Activated T-cell treated with anti-CD3 and anti-CD28 coated beads, Interleukin-2, amount 50 U/mL, for 72 hours (primary cell): ENCODE measurements at regions not wholly inside any gene's neighbourhood (a gene's known extent, or its start where the extent isn't known, plus 50 kb on each side); places are given as distances from the start of the nearest gene placed in this dataset.

Source experiments
- ATAC-seq, 2 donors: fragments of 150-1000 bp; cut with Tn5 transposase; replicated peaks in 1 of 2; 2 replicates each; pipeline ENCODE4 v1.10.0; 2021; ENCODE audit warnings: moderate library complexity in 2 of 2, mild to moderate bottlenecking in 1 of 2
- DNase-seq, 2 donors: peaks; one replicate each; pipeline ENCODE4 v3.0.0; 2021 to 2022; ENCODE audit warnings: mixed read lengths in 1 of 2
- H3K27ac Mint-ChIP-seq: one replicate; pipeline ENCODE4 v1.8.0; 2022; ENCODE audit warnings: mild to moderate bottlenecking, moderate library complexity, mixed read lengths
- H3K27me3 Mint-ChIP-seq: one replicate; pipeline ENCODE4 v1.8.0; 2022; ENCODE audit warnings: low read depth, mixed read lengths
- H3K36me3 Mint-ChIP-seq, 2 donors: one replicate each; pipeline ENCODE4 v1.8.0; 2022; ENCODE audit warnings: mixed read lengths in 2 of 2, mild to moderate bottlenecking in 1 of 2; ENCODE audit not compliant: insufficient read depth in 2 of 2
- H3K4me1 Mint-ChIP-seq: one replicate; pipeline ENCODE4 v1.8.0; 2022; ENCODE audit warnings: low read depth, mixed read lengths
- H3K4me3 Mint-ChIP-seq, 2 donors: one replicate each; pipeline ENCODE4 v1.8.0; 2022; ENCODE audit warnings: mild to moderate bottlenecking in 2 of 2, mixed read lengths in 2 of 2, moderate library complexity in 2 of 2
- H3K9me3 Mint-ChIP-seq, 2 donors: one replicate each; pipeline ENCODE4 v1.8.0; 2022; ENCODE audit warnings: mixed read lengths in 2 of 2

- DNase-seq (no peak), ATAC-seq (no peak)
- Mint-ChIP-seq H3K27me3 (no peaks in the 10 kb centered on the region), H3K9me3 (no peaks in the 10 kb centered on the region), H3K4me1 (no peaks in the 10 kb centered on the region), H3K36me3 (no peaks in the 10 kb centered on the region), H3K27ac (no peak overlapping the region), H3K4me3 (no peak overlapping the region)
Observed at GRCh38 chr2:57878171-57878865, 168.3 kb upstream of the VRK2 start.

GRCh38 chr2:57878866-57879210 is 167.8 kb upstream of the VRK2 start:
- Mint-ChIP-seq H3K36me3 (no peaks in the 10 kb centered on the region), H3K4me3 (no peak overlapping the region), H3K4me1 (no peaks in the 10 kb centered on the region), H3K27ac (no peak overlapping the region), H3K9me3 (no peaks in the 10 kb centered on the region), H3K27me3 (no peaks in the 10 kb centered on the region)
- DNase-seq = no peak
- no peak for ATAC-seq

GRCh38 chr2:57880446-57880845 is 166.2 kb upstream of the VRK2 start:
- Mint-ChIP-seq H3K9me3 (no peaks in the 10 kb centered on the region), H3K36me3 (no peaks in the 10 kb centered on the region), H3K4me3 (no peak overlapping the region), H3K4me1 (no peaks in the 10 kb centered on the region), H3K27ac (no peak overlapping the region), H3K27me3 (no peaks in the 10 kb centered on the region)
- DNase-seq (no peak), ATAC-seq (no peak)

GRCh38 chr2:57880967-57881366 is 165.6 kb upstream of the VRK2 start:
- ATAC-seq (no peak), DNase-seq (no peak)
- H3K9me3 Mint-ChIP-seq = no peaks in the 10 kb centered on the region
- H3K36me3 Mint-ChIP-seq = no peaks in the 10 kb centered on the region
- H3K4me1 Mint-ChIP-seq = no peaks in the 10 kb centered on the region
- H3K27ac Mint-ChIP-seq = no peak overlapping the region
- H3K4me3 Mint-ChIP-seq = no peak overlapping the region
- H3K27me3 Mint-ChIP-seq = no peaks in the 10 kb centered on the region

GRCh38 chr2:57881998-57882888 is 164.4 kb upstream of the VRK2 start:
- no peaks in the 10 kb centered on the region for H3K27me3 Mint-ChIP-seq
- H3K4me1 Mint-ChIP-seq = no peaks in the 10 kb centered on the region
- no peaks in the 10 kb centered on the region for H3K9me3 Mint-ChIP-seq
- ATAC-seq (no peak), DNase-seq (no peak)
- H3K36me3 Mint-ChIP-seq = no peaks in the 10 kb centered on the region
- H3K4me3 Mint-ChIP-seq = no peak overlapping the region
- H3K27ac Mint-ChIP-seq = no peak overlapping the region

- Mint-ChIP-seq H3K27ac (no peak overlapping the region), H3K4me3 (no peak overlapping the region), H3K36me3 (no peaks in the 10 kb centered on the region), H3K4me1 (no peaks in the 10 kb centered on the region), H3K9me3 (no peaks in the 10 kb centered on the region), H3K27me3 (peaks cover under 1% of the 10 kb centered on the region)
- ATAC-seq (no peak), DNase-seq (no peak)
Observed at GRCh38 chr2:57882895-57883515, 163.6 kb upstream of the VRK2 start.

GRCh38 chr2:57884281-57884680 is 162.3 kb upstream of the VRK2 start:
- no peak overlapping the region for H3K27ac Mint-ChIP-seq
- H3K9me3 Mint-ChIP-seq = no peaks in the 10 kb centered on the region
- no peaks in the 10 kb centered on the region for H3K4me1 Mint-ChIP-seq
- ATAC-seq (no peak), DNase-seq (no peak)
- no peak overlapping the region for H3K4me3 Mint-ChIP-seq
- H3K27me3 Mint-ChIP-seq = peaks cover 6% of the 10 kb centered on the region
- no peaks in the 10 kb centered on the region for H3K36me3 Mint-ChIP-seq

- no peak for ATAC-seq
- DNase-seq = no peak
- H3K27ac Mint-ChIP-seq = no peak overlapping the region
- no peaks in the 10 kb centered on the region for H3K4me1 Mint-ChIP-seq
- H3K36me3 Mint-ChIP-seq = no peaks in the 10 kb centered on the region
- H3K27me3 Mint-ChIP-seq = peaks cover 6% of the 10 kb centered on the region
- H3K4me3 Mint-ChIP-seq = no peak overlapping the region
- no peaks in the 10 kb centered on the region for H3K9me3 Mint-ChIP-seq
Observed at GRCh38 chr2:57885742-57886141, 160.9 kb upstream of the VRK2 start.

GRCh38 chr2:57886161-57886786 is 160.3 kb upstream of the VRK2 start:
- Mint-ChIP-seq H3K36me3 (no peaks in the 10 kb centered on the region), H3K27ac (no peak overlapping the region), H3K27me3 (peaks cover 6% of the 10 kb centered on the region), H3K4me1 (no peaks in the 10 kb centered on the region), H3K9me3 (no peaks in the 10 kb centered on the region), H3K4me3 (no peak overlapping the region)
- no peak for DNase-seq
- no peak for ATAC-seq

GRCh38 chr2:57888463-57888862 is 158.1 kb upstream of the VRK2 start:
- peaks cover 6% of the 10 kb centered on the region for H3K27me3 Mint-ChIP-seq
- peak overlapping the region; percentile 57 for H3K27ac Mint-ChIP-seq
- DNase-seq (no peak), ATAC-seq (no peak)
- H3K4me3 Mint-ChIP-seq = no peak overlapping the region
- H3K4me1 Mint-ChIP-seq = no peaks in the 10 kb centered on the region
- H3K9me3 Mint-ChIP-seq = no peaks in the 10 kb centered on the region
- no peaks in the 10 kb centered on the region for H3K36me3 Mint-ChIP-seq

GRCh38 chr2:57890464-57890863 is 156.1 kb upstream of the VRK2 start:
- no peak for ATAC-seq
- Mint-ChIP-seq H3K27ac (no peak overlapping the region), H3K4me1 (no peaks in the 10 kb centered on the region), H3K27me3 (peaks cover 6% of the 10 kb centered on the region), H3K4me3 (no peak overlapping the region), H3K9me3 (no peaks in the 10 kb centered on the region), H3K36me3 (no peaks in the 10 kb centered on the region)
- no peak for DNase-seq

- Mint-ChIP-seq H3K4me1 (no peaks in the 10 kb centered on the region), H3K27me3 (peaks cover 6% of the 10 kb centered on the region), H3K9me3 (no peaks in the 10 kb centered on the region), H3K36me3 (no peaks in the 10 kb centered on the region), H3K4me3 (no peak overlapping the region), H3K27ac (no peak overlapping the region)
- DNase-seq (no peak), ATAC-seq (no peak)
Observed at GRCh38 chr2:57891086-57891712, 155.4 kb upstream of the VRK2 start.

GRCh38 chr2:57892920-57893319 is 153.7 kb upstream of the VRK2 start:
- ATAC-seq (no peak), DNase-seq (no peak)
- H3K9me3 Mint-ChIP-seq = no peaks in the 10 kb centered on the region
- no peak overlapping the region for H3K27ac Mint-ChIP-seq
- no peaks in the 10 kb centered on the region for H3K4me1 Mint-ChIP-seq
- no peaks in the 10 kb centered on the region for H3K36me3 Mint-ChIP-seq
- peaks cover 6% of the 10 kb centered on the region for H3K27me3 Mint-ChIP-seq
- H3K4me3 Mint-ChIP-seq = no peak overlapping the region
